ENCODE measurements at regions not wholly inside any gene's neighbourhood (a gene's known extent, or its start where the extent isn't known, plus 50 kb on each side); places are given as distances from the start of the nearest gene placed in this dataset.

GRCh38 chr14:42322531-42323284 lies 716.0 kb downstream of the LRFN5 start:
- Histone ChIP-seq H3K4me3 (replicated peaks; ENCODE audit: low read depth, low read length) (no peak overlapping the region), H3K36me3 (ENCODE audit: control insufficient read depth, insufficient read depth, low read length) (no peaks in the 10 kb centered on the region), H3K27me3 (replicated peaks; ENCODE audit: control insufficient read depth, insufficient read depth, low read length) (no peaks in the 10 kb centered on the region)
- no peak for DNase-seq (ENCODE audit: extremely low read depth, insufficient read length)
- TF ChIP-seq CTCF (IDR thresholded peaks at IDR 0.05; ENCODE audit: insufficient read depth, low read length, poor library complexity, severe bottlenecking): no peak

GRCh38 chr14:42319996-42320395 lies 713.3 kb downstream of the LRFN5 start:
- H3K27me3 ChIP-seq (replicated peaks; ENCODE audit: control insufficient read depth, insufficient read depth, low read length): no peaks in the 10 kb centered on the region
- no peak for TF ChIP-seq CTCF (IDR thresholded peaks at IDR 0.05; ENCODE audit: insufficient read depth, low read length, poor library complexity, severe bottlenecking)
- DNase-seq (ENCODE audit: extremely low read depth, insufficient read length): no peak
- H3K4me3 ChIP-seq (replicated peaks; ENCODE audit: low read depth, low read length): no peak overlapping the region
- H3K36me3 ChIP-seq (ENCODE audit: control insufficient read depth, insufficient read depth, low read length): no peaks in the 10 kb centered on the region

- no peak for DNase-seq (ENCODE audit: extremely low read depth, insufficient read length)
Measured at GRCh38 chr14:42316693-42317092, 710.0 kb downstream of the LRFN5 start.

GRCh38 chr14:42311876-42312275 lies 705.2 kb downstream of the LRFN5 start:
- H3K4me3 ChIP-seq (replicated peaks; ENCODE audit: low read depth, low read length): no peak overlapping the region
- DNase-seq (ENCODE audit: extremely low read depth, insufficient read length): no peak
- no peak for TF ChIP-seq CTCF (IDR thresholded peaks at IDR 0.05; ENCODE audit: insufficient read depth, low read length, poor library complexity, severe bottlenecking)
- no peaks in the 10 kb centered on the region for H3K27me3 ChIP-seq (replicated peaks; ENCODE audit: control insufficient read depth, insufficient read depth, low read length)
- no peaks in the 10 kb centered on the region for H3K36me3 ChIP-seq (ENCODE audit: control insufficient read depth, insufficient read depth, low read length)

More at GRCh38 chr14:42316693-42317092, 710.0 kb downstream of the LRFN5 start:
- no peaks in the 10 kb centered on the region for H3K36me3 ChIP-seq (ENCODE audit: control insufficient read depth, insufficient read depth, low read length)
- no peaks in the 10 kb centered on the region for H3K27me3 ChIP-seq (replicated peaks; ENCODE audit: control insufficient read depth, insufficient read depth, low read length)
- no peak for TF ChIP-seq CTCF (IDR thresholded peaks at IDR 0.05; ENCODE audit: insufficient read depth, low read length, poor library complexity, severe bottlenecking)
- no peak overlapping the region for H3K4me3 ChIP-seq (replicated peaks; ENCODE audit: low read depth, low read length)

- Histone ChIP-seq H3K36me3 (ENCODE audit: control insufficient read depth, insufficient read depth, low read length) (no peaks in the 10 kb centered on the region), H3K4me3 (replicated peaks; ENCODE audit: low read depth, low read length) (no peak overlapping the region)
- TF ChIP-seq CTCF (IDR thresholded peaks at IDR 0.05; ENCODE audit: insufficient read depth, low read length, poor library complexity, severe bottlenecking): no peak
Measured at GRCh38 chr14:42307239-42307825, 700.7 kb downstream of the LRFN5 start.

More at GRCh38 chr14:42307239-42307825, 700.7 kb downstream of the LRFN5 start:
- no peak for DNase-seq (ENCODE audit: extremely low read depth, insufficient read length)
- H3K27me3 ChIP-seq (replicated peaks; ENCODE audit: control insufficient read depth, insufficient read depth, low read length): no peaks in the 10 kb centered on the region

Measured in GM06990 (cell line).